C4-2B (cell line): ENCODE measurements at regions not wholly inside any gene's neighbourhood (a gene's known extent, or its start where the extent isn't known, plus 50 kb on each side); places are given as distances from the start of the nearest gene placed in this dataset.

Experiments used
- H3K27ac ChIP-seq: fragments of 450-650 bp; 2 replicates; pipeline ENCODE4 v1.5.1; 2017
- ZFX ChIP-seq: fragments of 450-650 bp; IDR thresholded peaks from 2 replicates; pipeline ENCODE4 v1.6.1; 2017
- TF ChIP-seq, protein P1 (sequence below): fragments of 450-650 bp; conservative IDR thresholded peaks from 2 replicates; pipeline ENCODE4 v1.5.1; 2017; ENCODE audit warnings: mild to moderate bottlenecking

DNA sequence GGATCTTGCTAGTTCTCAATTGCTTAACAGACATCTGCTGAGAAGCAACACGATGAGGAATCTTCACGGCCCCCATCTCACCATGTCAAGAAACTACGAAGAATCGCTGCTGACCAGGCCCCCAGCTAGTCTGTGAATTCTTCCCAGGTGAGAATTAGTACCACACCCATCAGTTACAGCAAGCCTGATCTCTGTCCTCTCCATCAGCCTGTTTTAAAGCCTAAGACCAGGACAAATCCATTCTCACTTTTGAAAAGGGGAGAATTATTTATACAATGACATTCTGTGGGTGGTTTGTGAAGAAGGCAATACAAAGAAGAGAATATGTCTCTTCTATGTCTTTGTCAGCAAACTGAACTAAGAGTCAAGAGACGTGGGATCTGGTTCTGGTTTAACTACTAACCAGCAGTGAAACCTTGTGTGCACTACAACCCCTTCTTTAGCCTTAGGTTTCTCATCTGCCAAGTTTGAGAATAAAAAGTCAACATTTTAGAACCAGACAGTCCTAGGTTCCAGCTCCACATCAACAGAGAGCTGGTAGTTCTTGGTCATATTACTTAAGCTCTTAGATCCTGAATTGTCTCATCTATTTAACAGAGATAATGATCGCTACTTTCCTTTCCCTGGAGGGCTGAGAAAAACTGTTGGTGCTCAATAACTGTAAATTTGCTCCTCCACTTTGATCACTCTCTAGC lies 160.4 kb upstream of the RORA start:
- TF ChIP-seq, protein P1, sequence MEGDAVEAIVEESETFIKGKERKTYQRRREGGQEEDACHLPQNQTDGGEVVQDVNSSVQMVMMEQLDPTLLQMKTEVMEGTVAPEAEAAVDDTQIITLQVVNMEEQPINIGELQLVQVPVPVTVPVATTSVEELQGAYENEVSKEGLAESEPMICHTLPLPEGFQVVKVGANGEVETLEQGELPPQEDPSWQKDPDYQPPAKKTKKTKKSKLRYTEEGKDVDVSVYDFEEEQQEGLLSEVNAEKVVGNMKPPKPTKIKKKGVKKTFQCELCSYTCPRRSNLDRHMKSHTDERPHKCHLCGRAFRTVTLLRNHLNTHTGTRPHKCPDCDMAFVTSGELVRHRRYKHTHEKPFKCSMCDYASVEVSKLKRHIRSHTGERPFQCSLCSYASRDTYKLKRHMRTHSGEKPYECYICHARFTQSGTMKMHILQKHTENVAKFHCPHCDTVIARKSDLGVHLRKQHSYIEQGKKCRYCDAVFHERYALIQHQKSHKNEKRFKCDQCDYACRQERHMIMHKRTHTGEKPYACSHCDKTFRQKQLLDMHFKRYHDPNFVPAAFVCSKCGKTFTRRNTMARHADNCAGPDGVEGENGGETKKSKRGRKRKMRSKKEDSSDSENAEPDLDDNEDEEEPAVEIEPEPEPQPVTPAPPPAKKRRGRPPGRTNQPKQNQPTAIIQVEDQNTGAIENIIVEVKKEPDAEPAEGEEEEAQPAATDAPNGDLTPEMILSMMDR = no peak
- no peak for TF ChIP-seq ZFX
- H3K27ac ChIP-seq = no peak overlapping the region; the same call in 1 of the 2 replicates

GRCh38 chr15:61387675-61388074 lies 158.6 kb upstream of the RORA start:
- no peak overlapping the region for H3K27ac ChIP-seq
- TF ChIP-seq ZFX = no peak
- TF ChIP-seq, protein P1 = no peak

GRCh38 chr15:61383421-61383820 lies 154.3 kb upstream of the RORA start:
- TF ChIP-seq ZFX = no peak
- no peak overlapping the region for H3K27ac ChIP-seq

DNA sequence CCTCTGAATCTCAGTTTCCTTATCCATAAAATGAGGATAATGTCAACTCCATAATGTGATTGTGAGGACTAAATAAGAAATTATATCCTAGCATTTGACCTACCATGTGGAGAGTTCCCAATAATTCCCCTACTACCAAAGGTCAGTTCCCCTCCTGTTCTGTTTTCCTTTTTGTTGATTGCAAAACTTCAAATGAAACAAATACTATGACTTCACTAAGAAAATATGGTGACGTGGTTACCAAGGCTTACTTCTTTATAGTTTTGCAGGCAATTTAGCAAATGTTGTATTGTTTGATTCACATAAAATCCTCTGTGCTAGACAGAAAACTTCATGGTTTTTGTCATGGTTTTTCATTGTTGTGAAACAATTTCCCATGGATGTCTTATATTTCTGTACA lies 153.8 kb upstream of the RORA start:
- H3K27ac ChIP-seq = no peak overlapping the region
- TF ChIP-seq, protein P1 = no peak
- TF ChIP-seq ZFX = no peak

DNA sequence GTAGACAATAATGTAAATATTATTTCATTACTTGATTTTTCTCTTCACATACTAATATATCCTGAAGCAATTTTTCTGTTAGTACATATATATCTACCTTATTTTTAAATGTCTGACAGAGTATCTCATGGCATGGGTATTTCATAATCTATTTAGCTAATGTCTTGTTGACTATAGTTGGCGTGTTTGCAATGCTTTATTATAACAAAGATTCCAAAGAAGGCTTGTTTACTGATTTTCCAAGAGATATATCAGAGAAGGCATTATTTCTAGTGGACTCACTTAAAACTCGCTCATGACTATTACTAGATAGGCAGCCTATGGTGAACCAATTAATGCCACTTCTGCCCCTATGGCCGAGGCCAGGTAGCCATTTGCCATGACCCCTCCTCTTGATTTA lies 152.4 kb upstream of the RORA start:
- TF ChIP-seq ZFX = no peak
- TF ChIP-seq, protein P1 = no peak
- no peak overlapping the region for H3K27ac ChIP-seq

- no peak overlapping the region for H3K27ac ChIP-seq
- TF ChIP-seq, protein P1 = no peak
- no peak for TF ChIP-seq ZFX
Measured at GRCh38 chr15:61380270-61380669, 151.2 kb upstream of the RORA start.

DNA sequence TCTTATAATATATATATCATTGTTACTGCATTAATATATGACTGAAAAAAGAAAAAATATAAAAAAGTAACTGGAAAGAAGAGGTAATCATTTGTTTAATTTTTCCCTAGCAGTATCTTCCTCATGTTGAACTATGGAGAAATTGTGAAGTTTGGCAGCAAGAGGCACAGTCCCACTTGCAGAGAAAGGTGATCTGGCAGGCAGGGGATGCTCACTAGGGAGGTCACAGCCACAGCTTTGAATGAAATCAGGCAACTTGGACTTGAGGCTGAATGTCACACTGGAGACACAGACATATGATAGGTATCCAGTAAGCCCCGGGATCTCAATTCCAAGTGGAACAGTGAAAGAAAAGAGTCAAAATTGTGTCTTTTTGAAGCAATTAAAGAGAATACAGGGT lies 149.9 kb upstream of the RORA start:
- TF ChIP-seq, protein P1 = no peak
- no peak for TF ChIP-seq ZFX
- no peak overlapping the region for H3K27ac ChIP-seq

DNA sequence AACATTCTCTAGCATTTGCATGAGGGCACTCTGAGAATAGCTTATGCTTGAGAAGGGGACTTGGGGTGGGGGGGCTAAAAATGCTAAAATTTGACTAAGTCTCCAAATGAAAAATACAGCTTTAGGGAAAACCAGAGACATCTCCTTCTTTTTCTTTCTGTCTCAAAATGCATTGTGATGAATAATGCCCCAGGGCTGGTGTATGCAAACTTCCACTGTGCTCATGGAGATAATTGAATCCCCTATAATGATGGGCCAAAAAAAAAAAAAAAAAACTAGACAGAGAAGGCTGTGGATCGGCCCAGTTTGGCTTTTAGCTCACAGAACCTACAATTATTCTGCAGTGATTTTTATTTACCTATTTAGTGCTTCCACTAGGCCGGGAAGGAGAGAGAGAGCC lies 147.9 kb upstream of the RORA start:
- no peak for TF ChIP-seq ZFX
- TF ChIP-seq, protein P1 = no peak

More for the DNA sequence above, 147.9 kb upstream of the RORA start:
- no peak overlapping the region for H3K27ac ChIP-seq
